ENCODE measurements at regions not wholly inside any gene's neighbourhood (a gene's known extent, or its start where the extent isn't known, plus 50 kb on each side); places are given as distances from the start of the nearest gene placed in this dataset.

DNA sequence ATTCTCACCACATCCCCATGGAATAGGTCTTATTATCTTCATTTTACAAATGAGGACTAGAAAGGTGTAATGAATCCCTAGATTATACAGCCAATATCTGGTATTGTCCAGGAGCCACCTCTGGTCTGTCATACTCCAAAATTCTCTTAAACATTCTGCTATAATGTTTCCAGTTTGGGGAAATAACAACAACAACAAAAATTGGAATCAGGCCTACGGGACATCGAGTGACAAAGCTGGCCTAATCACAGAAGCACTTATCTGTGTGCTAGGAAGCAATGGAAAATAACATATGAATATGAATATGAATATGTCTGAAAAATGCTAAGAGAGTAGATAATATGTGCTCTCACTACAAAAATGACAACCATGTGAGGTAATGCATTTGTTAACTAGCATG lies 264.1 kb downstream of the GASK1B start:
- H3K4me2 ChIP-seq, result no peak overlapping the region
- TF ChIP-seq, protein P1, sequence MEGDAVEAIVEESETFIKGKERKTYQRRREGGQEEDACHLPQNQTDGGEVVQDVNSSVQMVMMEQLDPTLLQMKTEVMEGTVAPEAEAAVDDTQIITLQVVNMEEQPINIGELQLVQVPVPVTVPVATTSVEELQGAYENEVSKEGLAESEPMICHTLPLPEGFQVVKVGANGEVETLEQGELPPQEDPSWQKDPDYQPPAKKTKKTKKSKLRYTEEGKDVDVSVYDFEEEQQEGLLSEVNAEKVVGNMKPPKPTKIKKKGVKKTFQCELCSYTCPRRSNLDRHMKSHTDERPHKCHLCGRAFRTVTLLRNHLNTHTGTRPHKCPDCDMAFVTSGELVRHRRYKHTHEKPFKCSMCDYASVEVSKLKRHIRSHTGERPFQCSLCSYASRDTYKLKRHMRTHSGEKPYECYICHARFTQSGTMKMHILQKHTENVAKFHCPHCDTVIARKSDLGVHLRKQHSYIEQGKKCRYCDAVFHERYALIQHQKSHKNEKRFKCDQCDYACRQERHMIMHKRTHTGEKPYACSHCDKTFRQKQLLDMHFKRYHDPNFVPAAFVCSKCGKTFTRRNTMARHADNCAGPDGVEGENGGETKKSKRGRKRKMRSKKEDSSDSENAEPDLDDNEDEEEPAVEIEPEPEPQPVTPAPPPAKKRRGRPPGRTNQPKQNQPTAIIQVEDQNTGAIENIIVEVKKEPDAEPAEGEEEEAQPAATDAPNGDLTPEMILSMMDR (conservative IDR thresholded peaks at IDR 0.05), result no peak
- no peak for TF ChIP-seq EZH2 (IDR thresholded peaks at IDR 0.05; ENCODE audit: low read depth)
- CTCF ChIA-PET, result no interaction called here
- H3K27me3 ChIP-seq (ENCODE audit: insufficient read depth, low read depth), result no peaks in the 10 kb centered on the region
- no peaks in the 10 kb centered on the region for H3K9me3 ChIP-seq (ENCODE audit: insufficient read depth, low read depth)
- intact Hi-C loops (cut with micrococcal nuclease; ENCODE audit: unreplicated experiment), result no loop called here
- H3F3A ChIP-seq (ENCODE audit: insufficient read depth, low read depth), result no peaks in the 10 kb centered on the region
- no peak overlapping the region for H3K4me3 ChIP-seq
- H3K27ac ChIP-seq, result no peak overlapping the region
- no TSS peak for BruUV-seq (replicated peaks)
- H3K79me2 ChIP-seq (ENCODE audit: low read depth), result no peaks in the 10 kb centered on the region
- H3K4me1 ChIP-seq (replicated peaks; ENCODE audit: insufficient read depth), result no peaks in the 10 kb centered on the region
- H3K9me2 ChIP-seq (ENCODE audit: insufficient read depth), result no peaks in the 10 kb centered on the region; the same call in 1 of the 2 replicates
- no peaks in the 10 kb centered on the region for H3K36me3 ChIP-seq (ENCODE audit: low read depth)
- H2AFZ ChIP-seq, result no peak overlapping the region
- no peaks in the 10 kb centered on the region for H4K20me1 ChIP-seq (ENCODE audit: insufficient read depth)
- POLR2A ChIA-PET (ENCODE audit: unreplicated experiment), result interaction anchor here (0.6 kb wide), 1 partner anchor 49 kb away, joined by 4 read pairs; no protein-coding TSS in a partner anchor
- DNase-seq, result no peak

DNA sequence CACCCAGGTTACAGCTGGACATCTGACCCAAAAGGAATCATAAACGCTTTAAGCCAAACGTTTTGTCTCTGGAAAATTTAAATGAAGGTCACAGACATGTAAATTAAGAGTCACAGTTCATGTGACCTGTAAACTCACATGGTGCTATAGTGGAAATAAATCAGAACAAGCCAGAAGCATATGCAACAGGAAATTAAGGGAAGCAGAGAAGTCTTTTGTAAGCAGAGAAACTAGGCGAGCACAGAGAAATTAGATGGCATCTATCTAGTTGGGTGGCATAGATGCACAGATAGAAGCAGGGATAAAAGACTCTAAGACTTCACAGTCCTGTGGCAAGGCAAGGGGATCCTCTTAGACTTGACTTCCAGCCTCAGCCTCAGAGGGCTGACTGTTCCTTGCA lies 264.8 kb downstream of the GASK1B start:
- CTCF ChIA-PET, result no interaction called here

DNA sequence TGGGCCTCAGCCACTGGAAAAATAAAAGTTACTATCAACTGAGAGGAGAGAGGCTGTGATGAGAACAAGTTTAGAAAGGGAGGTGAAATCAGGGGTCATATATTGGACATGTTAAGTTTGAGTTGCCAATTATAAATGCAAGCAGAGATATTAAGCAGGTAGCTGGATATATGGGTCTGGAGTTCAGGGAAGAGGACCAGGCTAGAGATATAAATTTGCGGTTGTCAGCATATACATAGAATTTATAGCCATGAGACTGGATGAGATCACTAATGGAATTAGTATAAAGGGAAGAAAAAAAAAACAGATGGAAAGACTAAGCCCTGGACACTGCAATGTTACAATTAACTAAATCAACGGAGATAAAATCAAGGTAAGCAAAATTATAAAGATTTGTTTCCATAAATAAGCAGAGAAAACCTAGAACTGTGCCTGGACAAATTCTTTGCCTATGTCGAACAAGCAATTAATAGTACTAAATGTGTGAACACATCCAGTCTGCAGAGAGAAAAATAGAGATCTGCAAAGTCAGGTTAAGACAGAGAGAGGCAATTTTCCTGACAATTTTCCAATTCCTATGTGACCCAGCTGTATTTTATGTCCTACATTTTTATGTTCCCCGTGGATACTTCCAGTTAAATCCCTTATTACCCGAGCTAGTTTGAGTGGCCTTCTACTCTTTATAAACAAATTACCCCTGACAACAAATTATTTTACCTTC lies 265.4 kb downstream of the GASK1B start:
- POLR2A ChIA-PET (ENCODE audit: unreplicated experiment), result no interaction called here

More for the DNA sequence above, 264.8 kb downstream of the GASK1B start:
- H3F3A ChIP-seq (ENCODE audit: insufficient read depth, low read depth), result no peaks in the 10 kb centered on the region
- H3K4me2 ChIP-seq, result no peak overlapping the region
- H3K4me1 ChIP-seq (replicated peaks; ENCODE audit: insufficient read depth), result no peaks in the 10 kb centered on the region
- DNase-seq, result no peak
- no peaks in the 10 kb centered on the region for H3K27me3 ChIP-seq (ENCODE audit: insufficient read depth, low read depth)
- H3K4me3 ChIP-seq, result no peak overlapping the region
- BruUV-seq (replicated peaks), result no TSS peak
- no peak overlapping the region for H2AFZ ChIP-seq
- H3K27ac ChIP-seq, result no peak overlapping the region
- no peaks in the 10 kb centered on the region for H3K79me2 ChIP-seq (ENCODE audit: low read depth)
- H3K9me2 ChIP-seq (ENCODE audit: insufficient read depth), result no peaks in the 10 kb centered on the region; the same call in 1 of the 2 replicates
- no peak for TF ChIP-seq EZH2 (IDR thresholded peaks at IDR 0.05; ENCODE audit: low read depth)
- TF ChIP-seq, protein P1 (conservative IDR thresholded peaks at IDR 0.05), result no peak
- H3K9me3 ChIP-seq (ENCODE audit: insufficient read depth, low read depth), result no peaks in the 10 kb centered on the region
- POLR2A ChIA-PET (ENCODE audit: unreplicated experiment), result interaction anchor here (0.6 kb wide), 1 partner anchor 50 kb away, joined by 4 read pairs; no protein-coding TSS in a partner anchor
- no peaks in the 10 kb centered on the region for H4K20me1 ChIP-seq (ENCODE audit: insufficient read depth)
- intact Hi-C loops (cut with micrococcal nuclease; ENCODE audit: unreplicated experiment), result no loop called here
- H3K36me3 ChIP-seq (ENCODE audit: low read depth), result no peaks in the 10 kb centered on the region

More for the DNA sequence above, 265.4 kb downstream of the GASK1B start:
- Histone ChIP-seq H4K20me1 (ENCODE audit: insufficient read depth) (no peaks in the 10 kb centered on the region), H3K27me3 (ENCODE audit: insufficient read depth, low read depth) (no peaks in the 10 kb centered on the region), H3K27ac (no peak overlapping the region), H3K4me3 (no peak overlapping the region), H3K36me3 (ENCODE audit: low read depth) (no peaks in the 10 kb centered on the region), H3F3A (ENCODE audit: insufficient read depth, low read depth) (no peaks in the 10 kb centered on the region), H3K4me1 (replicated peaks; ENCODE audit: insufficient read depth) (no peaks in the 10 kb centered on the region), H3K9me2 (ENCODE audit: insufficient read depth) (no peaks in the 10 kb centered on the region; the same call in 1 of the 2 replicates), H3K79me2 (ENCODE audit: low read depth) (no peaks in the 10 kb centered on the region), H3K4me2 (no peak overlapping the region), H3K9me3 (ENCODE audit: insufficient read depth, low read depth) (no peaks in the 10 kb centered on the region), H2AFZ (no peak overlapping the region)
- no peak for TF ChIP-seq EZH2 (IDR thresholded peaks at IDR 0.05; ENCODE audit: low read depth)
- CTCF ChIA-PET, result no interaction called here
- intact Hi-C loops (cut with micrococcal nuclease; ENCODE audit: unreplicated experiment), result no loop called here
- no peak for DNase-seq
- BruUV-seq (replicated peaks), result no TSS peak

All from PC-9 (cell line).